HG02870 (cell line): ENCODE measurements at regions not wholly inside any gene's neighbourhood (a gene's known extent, or its start where the extent isn't known, plus 50 kb on each side); places are given as distances from the start of the nearest gene placed in this dataset.
"Not testable (repeated sequence)": the region's sequence is repeated elsewhere in the genome, so short reads cannot be mapped to it uniquely, and the experiment has no call there.

Source experiments
- ATAC-seq: cut with Tn5 transposase; IDR thresholded peaks from one replicate; pipeline ENCODE4 v1.9.1; 2021; ENCODE audit warnings: mild to moderate bottlenecking, moderate library complexity; ENCODE audit not compliant: unreplicated experiment

DNA sequence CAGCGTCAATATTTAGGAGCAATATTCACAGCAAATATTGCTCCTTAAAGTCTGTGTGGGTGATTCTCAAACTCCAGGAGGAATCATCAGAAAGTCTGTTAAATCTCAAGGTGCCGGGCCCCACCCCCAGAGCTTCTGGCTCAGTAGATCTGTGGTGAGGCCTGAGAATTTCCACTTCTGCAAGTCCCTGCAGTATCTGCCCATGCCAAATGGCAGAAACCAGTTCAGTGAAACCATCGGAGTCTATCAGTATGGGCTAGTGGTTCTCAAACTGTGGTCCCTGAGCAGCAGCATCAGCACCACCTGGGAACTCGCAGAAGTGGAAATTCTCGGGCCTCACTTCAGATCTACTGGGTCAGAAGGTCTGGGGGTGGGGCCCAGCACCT is 202.9 kb downstream of the SLC4A3 start:
- no peak for ATAC-seq

DNA sequence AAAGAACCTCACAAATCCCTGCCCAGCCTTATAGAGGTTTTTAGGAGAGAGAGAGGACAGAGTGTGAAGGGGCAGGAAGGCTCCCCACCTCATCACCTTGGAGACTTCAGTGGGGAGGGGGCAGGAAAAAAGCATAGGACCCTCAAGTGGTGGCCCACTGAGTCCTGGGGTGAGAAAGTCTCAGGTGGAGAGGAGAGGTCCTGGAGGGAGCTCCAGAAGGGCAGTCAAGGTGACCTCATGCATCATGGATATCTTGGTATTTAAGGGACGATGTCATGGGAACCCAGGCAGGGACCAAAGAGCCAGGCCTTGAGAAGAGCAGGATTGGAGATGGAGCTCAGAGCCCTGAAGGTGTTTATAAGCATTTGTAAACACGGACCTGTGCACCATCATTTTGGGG is 204.5 kb downstream of the SLC4A3 start:
- no peak for ATAC-seq

DNA sequence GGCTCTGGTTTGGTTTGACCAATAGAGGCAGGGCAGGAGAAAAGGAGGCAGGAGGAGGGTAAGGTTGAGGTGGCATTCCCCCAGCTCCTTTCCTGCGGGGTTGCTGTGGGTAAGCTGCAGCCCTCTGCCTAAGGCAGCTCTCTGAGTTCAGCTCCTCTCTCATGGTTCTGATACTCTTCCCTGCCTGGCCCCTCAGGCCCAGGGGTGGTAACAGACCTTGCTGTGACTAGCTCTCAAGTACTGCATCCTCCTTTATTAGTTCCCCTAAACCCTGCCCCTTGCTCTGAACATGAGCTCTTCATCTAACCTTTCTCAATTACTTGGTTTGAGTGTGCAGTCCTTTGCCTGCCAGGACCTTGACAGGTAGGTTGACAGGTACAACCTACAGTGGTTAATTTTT is 205.5 kb downstream of the SLC4A3 start:
- no peak for ATAC-seq

DNA sequence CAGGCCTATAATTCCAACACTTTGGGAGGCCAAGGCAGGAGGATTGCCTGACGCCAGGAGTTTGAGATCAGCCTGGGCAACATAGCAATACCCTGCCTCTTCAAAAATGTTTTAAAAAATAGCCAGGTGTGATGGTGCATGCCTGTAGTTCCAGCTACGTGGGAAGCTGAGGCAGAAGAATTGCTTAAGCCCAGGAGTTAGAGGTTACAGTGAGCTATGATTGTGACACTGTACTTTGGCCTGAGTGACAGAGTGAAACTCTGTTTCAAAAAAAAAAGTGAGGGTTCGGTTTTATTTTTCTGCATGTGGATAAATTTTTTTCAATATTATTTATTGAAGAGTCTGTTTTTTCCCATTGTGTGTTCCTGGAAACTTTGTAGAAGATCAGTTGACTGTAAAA is 208.1 kb downstream of the SLC4A3 start:
- ATAC-seq, result no peak

DNA sequence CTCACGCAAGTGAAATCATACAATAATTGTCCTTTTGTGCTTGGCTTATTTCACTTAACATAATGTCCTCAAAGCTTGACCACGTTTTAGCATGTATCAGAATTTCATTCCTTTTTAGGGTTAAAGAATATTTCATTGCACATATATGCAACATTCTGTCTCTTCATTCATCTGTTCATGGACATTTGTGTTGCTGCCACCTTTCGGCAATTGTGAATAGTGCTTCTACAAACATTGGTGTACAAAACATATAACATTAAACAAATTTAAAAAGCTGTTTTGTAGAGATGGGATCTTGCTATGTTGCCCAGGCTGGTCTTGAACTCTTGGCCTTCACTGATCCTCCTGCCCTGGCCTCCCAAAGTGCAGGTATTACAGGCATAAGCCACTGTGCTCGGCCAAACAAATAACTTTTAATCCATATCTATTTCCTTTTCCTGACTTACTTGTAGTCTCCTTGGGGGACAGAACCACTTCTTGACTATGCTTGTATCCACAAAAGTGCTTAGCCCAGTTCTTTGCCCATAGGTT is 209.3 kb downstream of the SLC4A3 start:
- ATAC-seq, result no peak

DNA sequence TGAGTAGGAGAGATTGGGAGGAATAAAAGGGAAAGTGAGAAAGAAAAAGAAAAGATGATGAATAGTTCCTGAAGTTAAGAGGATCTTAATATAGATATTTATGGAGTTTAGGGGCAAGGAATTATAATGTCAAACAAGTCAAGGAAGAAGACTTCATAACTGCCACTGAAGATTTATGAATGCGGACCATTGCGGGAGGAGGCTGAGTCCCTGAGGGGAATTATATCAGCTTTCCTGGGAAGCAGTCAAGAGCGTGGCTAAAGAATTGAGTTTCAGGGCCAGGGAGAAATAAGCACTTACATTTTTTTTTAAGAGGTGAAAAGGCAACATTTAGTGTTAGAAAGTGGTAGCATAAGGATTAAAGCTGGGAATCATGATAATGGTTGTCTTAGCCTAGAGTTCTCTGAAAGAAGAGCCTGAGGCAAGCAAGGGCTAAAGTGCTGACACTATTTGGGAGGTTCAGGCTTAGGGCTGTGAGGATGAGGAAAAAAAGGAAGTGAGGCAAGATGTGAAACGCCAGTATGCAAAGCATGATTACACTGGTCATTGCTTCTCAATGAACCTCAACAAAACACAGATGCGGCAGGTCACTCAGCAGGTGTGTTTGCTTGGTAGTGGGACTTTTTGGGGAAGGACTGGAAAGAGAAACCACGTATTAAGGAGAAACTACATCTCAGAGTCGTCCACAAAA is 217.1 kb downstream of the SLC4A3 start:
- ATAC-seq, result peak; percentile 92

DNA sequence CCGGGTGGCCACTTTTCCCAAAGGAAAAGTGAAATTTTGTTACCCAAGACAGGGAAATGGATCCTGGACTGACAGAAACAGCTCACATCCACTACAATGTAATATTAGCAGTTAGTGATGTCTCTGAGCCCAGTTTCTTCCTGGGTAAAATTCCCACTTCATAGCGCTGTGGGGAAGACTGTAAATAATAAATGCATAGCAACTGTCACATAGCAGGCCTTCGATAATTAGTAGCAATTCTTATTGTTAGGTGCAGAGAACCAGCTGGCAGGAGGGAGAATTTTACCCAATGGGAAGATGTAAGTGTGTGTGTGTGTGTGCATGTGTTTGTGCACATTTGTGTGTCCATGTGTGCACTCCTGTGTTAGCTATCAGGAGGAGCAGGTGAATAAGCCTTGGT is 221.5 kb downstream of the SLC4A3 start:
- no peak for ATAC-seq

DNA sequence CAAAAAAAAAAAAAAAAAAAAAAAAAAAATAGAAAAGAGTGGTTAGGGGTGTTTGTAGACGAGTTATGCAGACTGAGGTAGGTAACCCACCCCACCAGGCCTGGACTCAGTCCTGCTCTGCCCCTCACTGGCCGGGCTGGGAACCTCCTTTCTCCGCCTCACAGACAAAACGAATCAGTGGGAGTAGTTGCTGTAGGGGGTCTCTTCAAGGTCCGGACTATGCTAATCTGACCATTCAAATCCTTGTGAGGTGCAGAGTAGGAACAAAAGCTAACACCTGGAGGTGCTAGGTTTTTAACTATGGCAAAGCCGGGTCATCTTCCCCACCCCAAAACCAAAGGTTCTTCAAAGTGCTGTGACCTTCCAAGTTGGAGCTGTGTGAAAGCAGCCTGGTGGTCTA is 223.7 kb downstream of the SLC4A3 start:
- no peak for ATAC-seq

DNA sequence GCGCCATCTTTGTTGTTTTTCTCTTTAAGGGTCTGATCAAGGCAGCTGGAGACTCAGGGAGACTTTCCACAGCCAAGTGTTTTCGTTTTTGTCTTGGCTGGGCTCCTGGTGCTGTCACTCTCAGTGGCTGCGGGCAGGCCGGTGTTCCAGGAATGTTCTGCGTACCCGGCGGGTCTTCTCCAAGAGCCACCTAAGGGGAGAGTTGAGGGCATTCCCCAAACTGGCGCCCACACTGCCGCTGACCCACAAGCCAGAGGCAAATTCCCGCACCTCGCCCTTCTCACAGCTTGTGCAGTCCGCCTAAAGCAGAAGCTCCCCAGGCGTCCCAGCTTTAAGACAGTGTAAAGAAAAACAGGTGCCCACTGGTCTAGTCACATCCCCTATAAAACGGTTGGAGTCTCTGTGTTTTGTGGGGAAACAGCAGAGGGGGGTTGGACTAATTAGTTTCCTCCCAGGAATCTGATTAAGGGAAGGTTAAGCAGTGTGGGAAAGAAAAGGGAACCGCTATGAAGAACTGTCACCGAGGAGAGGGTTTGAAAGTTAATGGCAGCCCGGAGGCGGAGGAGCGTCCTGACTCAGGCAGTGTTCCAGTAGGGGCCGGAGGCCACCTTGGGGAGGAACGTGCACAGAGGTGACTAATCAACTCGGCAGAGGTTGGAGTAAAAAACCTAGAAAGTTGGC is 224.5 kb downstream of the SLC4A3 start:
- no peak for ATAC-seq

DNA sequence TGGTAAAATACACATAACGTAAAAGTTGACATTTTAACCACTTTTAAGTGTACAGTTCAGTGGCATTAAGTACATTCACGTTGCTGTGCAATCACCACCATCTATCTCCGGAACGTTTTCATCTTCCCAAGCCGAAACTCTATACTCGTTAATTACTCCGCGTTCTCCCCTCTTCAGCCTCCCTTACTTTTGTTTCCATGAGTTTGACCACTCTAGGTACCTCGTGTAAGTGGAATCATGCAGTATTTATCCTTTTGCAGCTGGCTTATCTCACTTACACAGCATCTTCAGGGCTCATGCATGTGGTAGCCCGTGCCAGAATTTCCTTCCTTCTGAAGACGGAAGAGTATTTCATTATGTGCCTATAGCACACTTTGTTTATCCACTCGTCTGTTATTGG is 225.2 kb downstream of the SLC4A3 start:
- no peak for ATAC-seq

DNA sequence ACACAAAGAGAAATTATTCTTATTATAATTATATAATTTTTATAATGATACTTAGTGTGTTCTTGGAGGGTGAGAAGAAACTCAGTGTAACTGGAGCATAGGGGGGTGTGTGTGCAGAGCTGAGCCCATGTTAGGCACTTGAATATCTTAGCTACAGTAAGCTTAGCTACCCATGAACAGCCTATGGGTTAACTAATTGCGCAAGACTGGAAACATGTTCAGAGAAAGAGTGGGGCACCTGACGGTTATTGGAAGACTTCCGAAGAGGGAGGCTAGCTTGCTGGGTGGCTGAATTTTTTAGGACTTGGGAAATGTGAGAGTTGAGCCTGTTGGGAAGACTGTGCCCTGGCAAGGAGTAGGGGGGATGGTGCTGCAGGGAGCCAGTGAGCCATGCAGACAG is 229.2 kb downstream of the SLC4A3 start:
- ATAC-seq, result no peak

DNA sequence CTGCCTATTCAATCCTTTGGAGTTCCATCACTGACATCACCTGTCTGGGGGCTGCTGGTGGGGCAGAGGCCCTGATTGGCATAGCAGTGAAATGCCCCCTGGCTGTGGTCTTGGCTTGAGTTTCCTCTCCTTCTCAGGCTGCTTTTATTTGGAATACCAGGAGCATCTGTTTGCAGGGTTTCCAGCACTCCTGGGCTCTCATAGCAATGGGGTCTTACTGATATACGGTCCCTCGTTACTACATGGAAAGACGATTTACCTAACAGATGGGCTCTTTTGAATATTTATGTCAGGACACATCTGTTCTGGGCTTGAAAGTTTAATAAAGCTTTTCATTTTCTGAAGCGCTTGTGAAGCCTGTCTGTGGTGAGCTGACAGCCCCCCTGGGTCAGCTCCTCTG is 230.3 kb downstream of the SLC4A3 start:
- ATAC-seq, result no peak

DNA sequence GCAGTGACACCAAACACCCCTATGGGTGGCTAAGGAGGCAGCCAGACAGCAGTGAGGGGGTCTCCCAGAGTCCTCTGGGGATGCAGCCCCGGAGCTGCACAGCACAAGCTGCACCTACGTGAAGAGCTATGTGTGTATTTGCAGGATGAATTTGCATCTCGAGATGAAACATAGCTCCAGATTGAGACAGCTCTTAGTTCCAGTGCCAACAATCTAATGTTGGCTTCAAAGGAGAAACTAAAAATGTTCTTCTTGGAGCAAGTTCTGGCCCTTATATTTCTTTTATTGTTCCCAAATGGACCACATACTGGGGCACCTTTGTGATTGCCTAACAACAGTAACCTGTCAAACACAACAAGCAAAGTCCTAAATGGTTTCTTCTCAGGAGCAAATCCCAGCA is 233.9 kb downstream of the SLC4A3 start:
- ATAC-seq, result no peak

DNA sequence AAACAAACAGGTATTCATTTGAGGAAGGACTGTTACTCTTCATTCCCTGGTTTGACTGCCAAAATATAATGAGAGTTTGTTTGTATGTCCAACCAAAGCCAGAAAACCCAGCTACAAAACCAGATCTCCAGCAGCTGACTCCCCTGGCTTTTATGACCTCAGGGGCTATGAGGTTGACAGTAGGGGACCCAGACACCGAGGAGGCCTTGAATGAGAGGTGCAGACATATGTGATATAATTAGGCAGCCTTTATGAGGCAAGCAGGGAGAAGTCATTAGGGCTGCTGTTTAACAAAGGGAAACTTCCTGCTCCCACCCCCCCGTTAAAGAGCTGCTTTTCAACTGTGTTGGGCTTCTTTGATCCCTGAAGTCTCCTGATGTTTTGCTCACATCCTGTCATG is 236.7 kb downstream of the SLC4A3 start:
- ATAC-seq, result no peak

DNA sequence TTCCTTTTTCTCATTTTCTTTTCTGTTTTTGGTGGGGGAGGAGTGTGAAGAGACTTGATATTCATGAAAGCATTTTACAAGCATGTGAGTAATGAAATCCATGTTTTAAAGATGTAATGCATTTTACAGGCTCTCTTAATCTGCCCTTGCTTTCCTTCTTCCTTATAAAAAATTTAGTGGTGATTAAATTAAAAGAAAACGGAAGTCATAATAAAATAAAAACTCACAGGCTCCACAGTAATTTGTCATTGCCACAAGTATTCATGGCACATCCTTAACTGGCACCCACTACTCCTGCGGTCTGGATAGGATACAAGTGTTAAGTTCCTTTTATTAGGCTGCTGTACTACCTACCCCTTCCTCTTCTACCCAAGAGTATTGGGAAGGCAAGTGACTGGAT is 241.2 kb downstream of the SLC4A3 start:
- no peak for ATAC-seq

DNA sequence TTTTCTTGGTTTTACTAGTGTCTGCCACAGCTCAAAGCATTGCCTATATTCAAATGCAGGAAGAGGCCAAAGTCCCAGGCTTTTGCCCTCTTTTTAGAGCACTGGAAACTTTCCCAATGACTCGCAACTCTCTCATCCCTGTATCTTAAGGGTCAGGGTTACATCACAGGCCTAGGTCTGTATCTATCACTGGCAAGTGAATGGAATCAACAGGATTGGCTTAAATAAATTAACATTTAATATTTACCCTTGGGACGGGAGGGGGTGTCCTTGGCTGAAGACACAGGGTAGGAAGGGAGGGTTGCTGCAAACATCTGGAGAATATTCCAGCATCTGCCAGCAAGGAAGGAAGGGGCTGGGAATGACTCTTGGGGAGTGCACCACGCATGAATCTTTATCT is 242.6 kb downstream of the SLC4A3 start:
- no peak for ATAC-seq

DNA sequence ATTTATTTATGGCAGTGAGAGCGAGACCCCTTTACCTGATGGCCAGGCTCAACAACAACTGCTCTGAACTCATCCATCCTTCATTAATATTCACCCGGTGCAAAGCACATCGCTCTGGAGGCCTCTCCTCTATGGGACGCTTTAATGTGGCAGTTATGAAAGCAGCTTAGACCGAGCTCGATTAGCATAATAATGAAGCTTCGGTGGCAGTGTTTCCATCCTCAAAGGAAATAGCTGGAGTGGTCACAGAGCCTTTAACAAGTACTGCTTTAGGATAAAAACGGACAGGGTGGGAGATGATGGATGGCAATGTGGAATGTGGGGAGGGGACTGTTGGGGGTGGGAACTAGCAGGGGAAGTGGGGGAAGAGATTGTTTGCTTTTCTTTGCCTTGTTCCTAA is 243.9 kb downstream of the SLC4A3 start:
- ATAC-seq, result no peak

DNA sequence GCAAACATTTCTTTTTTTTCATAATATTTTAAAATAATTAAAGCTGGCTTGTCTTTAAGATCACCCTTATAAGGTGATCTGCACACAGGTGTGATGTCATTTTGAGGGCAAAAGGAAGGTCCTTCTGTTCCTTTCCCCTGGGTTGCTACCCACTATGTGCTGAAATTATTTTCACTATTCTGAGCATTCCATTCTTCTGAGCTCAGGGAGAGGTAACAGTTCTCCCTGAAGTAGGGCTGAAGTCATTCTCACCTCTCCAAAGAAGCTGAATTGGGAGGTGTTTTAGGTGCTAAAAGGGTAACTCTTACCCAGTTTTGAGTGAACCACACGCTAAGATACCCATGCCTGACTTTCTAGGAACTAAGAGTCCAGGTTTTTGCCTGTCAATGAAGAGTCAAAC is 247.6 kb downstream of the SLC4A3 start:
- no peak for ATAC-seq

DNA sequence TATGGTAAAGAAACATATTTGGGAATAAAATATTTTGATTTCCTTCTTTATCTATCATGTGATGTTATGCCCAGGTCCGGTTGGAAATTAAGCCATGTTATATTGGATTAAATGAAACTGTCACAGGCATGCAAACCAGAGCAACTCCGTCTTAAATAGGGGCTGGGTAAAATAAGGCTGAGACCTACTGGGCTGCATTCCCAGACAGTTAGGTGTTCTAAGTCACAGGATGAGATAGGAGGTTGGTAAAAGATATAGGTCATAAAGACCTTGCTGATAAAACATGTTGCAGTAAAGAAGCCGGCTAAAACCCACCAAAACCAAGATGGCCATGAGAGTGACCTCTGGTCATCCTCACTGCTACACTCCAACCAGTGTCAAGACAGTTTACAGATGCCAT is 248.6 kb downstream of the SLC4A3 start:
- not testable (repeated sequence) for ATAC-seq

DNA sequence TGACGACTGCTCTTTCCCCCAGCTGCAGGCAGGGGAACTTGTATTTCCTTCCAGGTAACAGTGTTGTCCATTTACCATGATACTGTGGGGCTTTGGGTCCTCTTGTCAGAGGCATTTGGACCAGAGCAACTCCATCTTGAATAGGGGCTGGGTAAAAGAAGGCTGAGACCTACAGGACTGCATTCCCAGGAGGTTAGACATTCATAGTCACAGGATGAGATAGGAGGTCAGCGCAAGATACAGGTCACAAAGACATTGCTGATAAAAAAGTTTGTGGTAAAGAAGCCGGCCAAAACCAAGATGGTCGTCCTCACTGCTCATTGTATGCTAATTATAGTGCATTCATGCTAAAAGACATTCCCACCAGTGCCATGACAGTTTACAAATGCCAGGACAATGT is 249.5 kb downstream of the SLC4A3 start:
- no peak for ATAC-seq

DNA sequence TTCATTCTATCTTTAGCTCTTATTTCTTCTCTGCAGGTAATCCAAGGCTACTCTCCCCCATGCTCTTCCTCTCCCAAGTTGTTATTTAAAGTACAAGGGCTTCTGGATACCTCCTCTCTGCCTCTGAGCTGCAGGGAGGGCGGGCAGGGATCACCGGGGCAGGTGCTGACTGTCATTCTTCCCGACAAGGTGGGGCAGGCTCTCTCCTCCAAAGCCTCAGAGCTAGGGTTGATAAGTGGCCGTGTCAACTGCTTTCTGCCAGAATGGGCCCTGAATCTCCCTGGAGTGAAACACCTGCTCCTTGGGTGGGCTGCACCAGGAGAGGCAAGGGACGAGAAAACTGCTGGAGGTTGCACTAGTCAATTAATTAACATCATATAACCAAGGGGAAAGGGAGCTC is 250.3 kb downstream of the SLC4A3 start:
- ATAC-seq, result no peak

DNA sequence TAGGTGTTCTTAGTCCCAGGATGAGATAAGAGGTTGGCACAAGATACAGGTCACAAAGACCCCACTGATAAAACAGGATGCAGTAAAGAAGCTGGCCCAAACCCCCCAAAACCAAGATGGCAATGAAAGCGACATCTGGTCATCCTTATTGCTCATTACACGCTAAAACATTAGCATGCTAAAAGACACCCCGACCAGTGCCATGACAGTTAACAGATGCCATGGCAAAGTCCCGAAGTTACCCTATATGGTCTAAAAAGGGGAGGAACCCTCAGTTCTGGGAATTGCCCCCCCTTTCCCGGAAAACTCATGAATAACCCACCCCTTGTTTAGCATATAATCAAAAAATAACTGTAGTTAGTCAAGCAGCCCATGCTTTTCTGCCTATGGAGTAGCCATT is 251.1 kb downstream of the SLC4A3 start:
- ATAC-seq, result no peak

DNA sequence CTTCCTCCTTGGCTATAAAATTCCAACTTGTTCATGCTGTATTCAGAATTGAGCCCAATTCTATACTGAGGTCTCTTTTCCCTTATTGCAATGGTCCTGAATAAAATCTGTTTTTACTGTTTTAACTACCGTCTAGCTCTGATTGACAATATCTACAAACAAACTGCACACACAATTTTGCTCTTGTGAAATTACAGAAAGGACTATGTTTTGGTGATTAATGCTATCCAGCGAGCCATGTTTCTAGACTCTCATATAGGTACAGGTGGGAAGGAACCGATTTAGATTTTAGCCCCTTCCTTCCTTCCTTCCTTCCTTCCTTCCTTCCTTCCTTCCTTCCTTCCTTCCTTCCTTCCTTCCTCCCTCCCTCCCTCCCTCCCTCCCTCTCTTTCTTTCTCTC is 254.4 kb downstream of the SLC4A3 start:
- no peak for ATAC-seq
